Duodenal mucosa (tissue), 2 donors: ENCODE measurements at regions not wholly inside any gene's neighbourhood (a gene's known extent, or its start where the extent isn't known, plus 50 kb on each side); places are given as distances from the start of the nearest gene placed in this dataset.
"Not testable (repeated sequence)": the region's sequence is repeated elsewhere in the genome, so short reads cannot be mapped to it uniquely, and the experiment has no call there.

Experiments
- H3K27ac ChIP-seq: one replicate; pipeline ENCODE4 v1.7.0; 2013; ENCODE audit warnings: low read depth, low read length
- H3K27me3 ChIP-seq, 2 donors: one replicate each; pipeline ENCODE4 v1.7.0; 2013; ENCODE audit warnings: low read length in 2 of 2, control low read depth in 1 of 2; ENCODE audit not compliant: insufficient read depth in 2 of 2, control insufficient read depth in 1 of 2
- H3K36me3 ChIP-seq, 2 donors: one replicate each; pipeline ENCODE4 v1.7.0; 2013; ENCODE audit warnings: low read length in 2 of 2, control low read depth in 1 of 2; ENCODE audit not compliant: insufficient read depth in 2 of 2, control insufficient read depth in 1 of 2
- H3K4me1 ChIP-seq, 2 donors: one replicate each; pipeline ENCODE4 v1.7.0; 2013; ENCODE audit warnings: low read length in 2 of 2, control low read depth in 1 of 2; ENCODE audit not compliant: insufficient read depth in 2 of 2, control insufficient read depth in 1 of 2
- H3K4me3 ChIP-seq, 2 donors: one replicate each; pipeline ENCODE4 v1.7.0; 2013; ENCODE audit warnings: low read length in 2 of 2, low read depth in 1 of 2
- H3K9ac ChIP-seq, 2 donors: one replicate each; pipeline ENCODE4 v1.7.0; 2013; ENCODE audit warnings: low read length in 2 of 2, low read depth in 1 of 2
- H3K9me3 ChIP-seq, 2 donors: one replicate each; pipeline ENCODE4 v1.7.0; 2013; ENCODE audit warnings: low read length in 2 of 2, control low read depth in 1 of 2; ENCODE audit not compliant: control insufficient read depth in 1 of 2

GRCh38 chr7:121696954-121697353 is 176.0 kb upstream of the PTPRZ1 start:
- no peaks in the 10 kb centered on the region for H3K9me3 ChIP-seq
- no peak overlapping the region for H3K9ac ChIP-seq
- no peak overlapping the region for H3K4me3 ChIP-seq
- no peaks in the 10 kb centered on the region for H3K36me3 ChIP-seq
- no peak overlapping the region for H3K27ac ChIP-seq
- H3K27me3 ChIP-seq, result no peaks in the 10 kb centered on the region
- no peaks in the 10 kb centered on the region for H3K4me1 ChIP-seq

GRCh38 chr7:121689749-121690148 is 183.2 kb upstream of the PTPRZ1 start:
- no peaks in the 10 kb centered on the region for H3K36me3 ChIP-seq
- H3K9me3 ChIP-seq, result no peaks in the 10 kb centered on the region
- H3K9ac ChIP-seq, result no peak overlapping the region

GRCh38 chr7:121681700-121682099 is 191.3 kb upstream of the PTPRZ1 start:
- Histone ChIP-seq H3K4me3 (no peak overlapping the region), H3K36me3 (no peaks in the 10 kb centered on the region), H3K27ac (no peak overlapping the region), H3K4me1 (no peaks in the 10 kb centered on the region), H3K27me3 (no peaks in the 10 kb centered on the region), H3K9me3 (no peaks in the 10 kb centered on the region), H3K9ac (no peak overlapping the region)

More at GRCh38 chr7:121689749-121690148, 183.2 kb upstream of the PTPRZ1 start:
- H3K27me3 ChIP-seq, result no peaks in the 10 kb centered on the region
- H3K4me1 ChIP-seq, result no peaks in the 10 kb centered on the region
- no peak overlapping the region for H3K4me3 ChIP-seq
- no peak overlapping the region for H3K27ac ChIP-seq

GRCh38 chr7:121676168-121676567 is 196.8 kb upstream of the PTPRZ1 start:
- Histone ChIP-seq H3K9me3 (no peaks in the 10 kb centered on the region), H3K27me3 (no peaks in the 10 kb centered on the region), H3K9ac (no peak overlapping the region), H3K27ac (no peak overlapping the region), H3K4me3 (no peak overlapping the region), H3K4me1 (no peaks in the 10 kb centered on the region), H3K36me3 (no peaks in the 10 kb centered on the region)

- H3K4me3 ChIP-seq, H3K4me1 ChIP-seq, H3K27ac ChIP-seq, H3K9ac ChIP-seq, H3K9me3 ChIP-seq, H3K36me3 ChIP-seq, H3K27me3 ChIP-seq: not testable (repeated sequence)
Observed at GRCh38 chr7:121674455-121674854, 198.5 kb upstream of the PTPRZ1 start.

- H3K27ac ChIP-seq, result no peak overlapping the region
- no peaks in the 10 kb centered on the region for H3K36me3 ChIP-seq
- no peak overlapping the region for H3K9ac ChIP-seq
- H3K4me1 ChIP-seq, result no peaks in the 10 kb centered on the region
- no peaks in the 10 kb centered on the region for H3K9me3 ChIP-seq
- H3K4me3 ChIP-seq, result no peak overlapping the region
- H3K27me3 ChIP-seq, result no peaks in the 10 kb centered on the region
Observed at GRCh38 chr7:121669144-121669543, 203.8 kb upstream of the PTPRZ1 start.

- no peaks in the 10 kb centered on the region for H3K36me3 ChIP-seq
- no peaks in the 10 kb centered on the region for H3K4me1 ChIP-seq
- no peaks in the 10 kb centered on the region for H3K9me3 ChIP-seq
Observed at GRCh38 chr7:121666306-121666705, 206.7 kb upstream of the PTPRZ1 start.

GRCh38 chr7:121643320-121643719 is 229.6 kb upstream of the PTPRZ1 start:
- H3K27ac ChIP-seq, result no peak overlapping the region
- H3K9me3 ChIP-seq, result no peaks in the 10 kb centered on the region
- H3K4me3 ChIP-seq, result no peak overlapping the region
- no peaks in the 10 kb centered on the region for H3K4me1 ChIP-seq
- no peaks in the 10 kb centered on the region for H3K27me3 ChIP-seq
- no peaks in the 10 kb centered on the region for H3K36me3 ChIP-seq
- H3K9ac ChIP-seq, result no peak overlapping the region

More at GRCh38 chr7:121666306-121666705, 206.7 kb upstream of the PTPRZ1 start:
- no peak overlapping the region for H3K4me3 ChIP-seq
- no peak overlapping the region for H3K27ac ChIP-seq
- H3K27me3 ChIP-seq, result no peaks in the 10 kb centered on the region
- H3K9ac ChIP-seq, result no peak overlapping the region

- Histone ChIP-seq H3K36me3 (no peaks in the 10 kb centered on the region), H3K27me3 (no peaks in the 10 kb centered on the region), H3K9me3 (no peaks in the 10 kb centered on the region), H3K4me1 (no peaks in the 10 kb centered on the region), H3K4me3 (no peak overlapping the region), H3K9ac (no peak overlapping the region), H3K27ac (no peak overlapping the region)
Observed at GRCh38 chr7:121639705-121640104, 233.3 kb upstream of the PTPRZ1 start.

- Histone ChIP-seq H3K9ac (no peak overlapping the region), H3K4me3 (no peak overlapping the region), H3K36me3 (no peaks in the 10 kb centered on the region), H3K27ac (no peak overlapping the region), H3K9me3 (no peaks in the 10 kb centered on the region), H3K27me3 (no peaks in the 10 kb centered on the region), H3K4me1 (no peaks in the 10 kb centered on the region)
Observed at GRCh38 chr7:121638286-121638685, 234.7 kb upstream of the PTPRZ1 start.

GRCh38 chr7:121634356-121634755 is 238.2 kb upstream of the FAM3C start:
- H3K4me3 ChIP-seq, result no peak overlapping the region

More at GRCh38 chr7:121634356-121634755, 238.2 kb upstream of the FAM3C start:
- H3K9ac ChIP-seq, result no peak overlapping the region
- no peaks in the 10 kb centered on the region for H3K4me1 ChIP-seq
- H3K27me3 ChIP-seq, result no peaks in the 10 kb centered on the region
- H3K9me3 ChIP-seq, result no peaks in the 10 kb centered on the region
- no peaks in the 10 kb centered on the region for H3K36me3 ChIP-seq
- H3K27ac ChIP-seq, result no peak overlapping the region
